HAP-1 (cell line): ENCODE measurements at regions not wholly inside any gene's neighbourhood (a gene's known extent, or its start where the extent isn't known, plus 50 kb on each side); places are given as distances from the start of the nearest gene placed in this dataset.

Source experiments
- DNase-seq, 2 experiments: peaks; one replicate each; pipeline ENCODE4 v3.0.0-alpha.2; 2016 to 2020; ENCODE audit warnings: low spot score in 2 of 2
- H3K27me3 ChIP-seq: fragments of 250-450 bp; sonication (Bioruptor Pico); 2 replicates; pipeline ENCODE4 v1.5.1; 2020; ENCODE audit warnings: low read depth, mild to moderate bottlenecking, moderate library complexity
- H3K36me3 ChIP-seq: fragments of 250-450 bp; sonication (Bioruptor Pico); replicated peaks from 2 replicates; pipeline ENCODE4 v1.5.1; 2020; ENCODE audit warnings: mild to moderate bottlenecking
- H3K4me1 ChIP-seq: fragments of 250-450 bp; sonication (Bioruptor Pico); 2 replicates; pipeline ENCODE4 v1.5.1; 2020; ENCODE audit warnings: mild to moderate bottlenecking
- H3K4me3 ChIP-seq: fragments of 250-450 bp; sonication (Bioruptor Pico); 2 replicates; pipeline ENCODE4 v1.5.1; 2020; ENCODE audit warnings: mild to moderate bottlenecking, moderate library complexity
- H3K9me3 ChIP-seq: fragments of 250-450 bp; sonication (Bioruptor Pico); 2 replicates; pipeline ENCODE4 v1.5.1; 2020; ENCODE audit warnings: mild to moderate bottlenecking, moderate library complexity
- in situ Hi-C: fragments of 300-500 bp; cut with MboI; formaldehyde crosslinking; loops from 3 replicates; pipeline ENCODE4 v1.14.3; 2020; ENCODE audit warnings: low sequenced_read_pairs, inconsistent platforms, mixed read lengths

GRCh38 chr4:120508036-120508435 is 414.5 kb downstream of the PRDM5 start:
- Histone ChIP-seq H3K4me1 (no peaks in the 10 kb centered on the region), H3K27me3 (no peaks in the 10 kb centered on the region), H3K9me3 (no peaks in the 10 kb centered on the region), H3K4me3 (no peak overlapping the region), H3K36me3 (no peaks in the 10 kb centered on the region)
- DNase-seq, result no peak
- in situ Hi-C loops, result no loop called here

- Histone ChIP-seq H3K9me3 (no peaks in the 10 kb centered on the region), H3K27me3 (no peaks in the 10 kb centered on the region), H3K4me1 (no peaks in the 10 kb centered on the region), H3K36me3 (no peaks in the 10 kb centered on the region), H3K4me3 (no peak overlapping the region)
- DNase-seq, result no peak
- in situ Hi-C loops, result no loop called here
These were observed 416.0 kb downstream of the PRDM5 start for GRCh38 chr4:120506536-120506935.

DNA sequence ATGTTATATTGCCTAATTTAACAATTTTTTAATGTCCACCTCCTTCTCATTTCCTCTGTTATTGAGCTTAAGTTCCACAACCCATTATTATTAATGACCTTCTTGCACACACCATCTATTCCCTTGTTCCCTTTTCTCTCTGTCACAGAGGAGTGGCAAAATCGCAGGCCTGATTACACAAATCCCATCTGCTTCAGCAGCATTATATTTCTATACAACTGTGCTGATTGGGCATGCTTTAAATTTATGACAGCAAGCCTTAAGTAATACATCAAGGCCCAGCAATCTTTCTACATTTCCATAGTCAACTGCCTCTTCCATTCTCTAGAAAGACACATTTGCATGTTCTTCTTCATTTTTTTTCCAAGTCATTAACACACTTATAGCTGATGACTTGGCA is 423.8 kb downstream of the PRDM5 start:
- Histone ChIP-seq H3K4me3 (no peak overlapping the region), H3K4me1 (no peaks in the 10 kb centered on the region), H3K36me3 (no peaks in the 10 kb centered on the region), H3K27me3 (no peaks in the 10 kb centered on the region), H3K9me3 (no peaks in the 10 kb centered on the region)
- no peak for DNase-seq
- in situ Hi-C loops, result no loop called here

- Histone ChIP-seq H3K27me3 (no peaks in the 10 kb centered on the region), H3K4me1 (no peaks in the 10 kb centered on the region), H3K36me3 (no peaks in the 10 kb centered on the region), H3K9me3 (no peaks in the 10 kb centered on the region), H3K4me3 (no peak overlapping the region)
- no peak for DNase-seq
- in situ Hi-C loops, result no loop called here
These were observed 424.8 kb upstream of the MAD2L1 start for GRCh38 chr4:120491481-120491880.

DNA sequence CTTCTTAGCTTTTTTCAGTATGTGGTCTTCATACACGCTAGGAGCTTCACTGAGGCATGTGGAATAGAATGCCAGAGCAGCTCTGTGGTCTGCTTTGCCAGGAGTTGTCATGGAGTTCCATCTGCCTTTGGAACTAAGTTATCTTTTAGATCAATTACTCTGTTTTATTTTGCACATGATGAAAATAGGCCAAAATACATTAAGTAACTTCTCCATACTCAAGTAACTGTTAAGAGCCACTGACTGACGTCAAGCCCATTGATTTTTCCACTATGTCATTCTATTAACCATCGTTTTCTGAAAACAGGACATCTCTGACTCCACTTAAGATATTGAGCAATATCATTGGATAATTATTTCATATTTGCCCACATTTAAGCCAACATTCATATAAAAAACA is 415.1 kb upstream of the MAD2L1 start:
- Histone ChIP-seq H3K4me1 (no peaks in the 10 kb centered on the region), H3K4me3 (no peak overlapping the region), H3K36me3 (no peaks in the 10 kb centered on the region), H3K9me3 (no peaks in the 10 kb centered on the region), H3K27me3 (no peaks in the 10 kb centered on the region)
- in situ Hi-C loops, result no loop called here
- no peak for DNase-seq

- Histone ChIP-seq H3K9me3 (no peaks in the 10 kb centered on the region), H3K36me3 (no peaks in the 10 kb centered on the region), H3K4me3 (no peak overlapping the region), H3K27me3 (no peaks in the 10 kb centered on the region; the same call in 1 of the 2 replicates), H3K4me1 (no peaks in the 10 kb centered on the region)
- in situ Hi-C loops, result no loop called here
- no peak for DNase-seq
These were observed 405.9 kb upstream of the MAD2L1 start for GRCh38 chr4:120472447-120473131.

DNA sequence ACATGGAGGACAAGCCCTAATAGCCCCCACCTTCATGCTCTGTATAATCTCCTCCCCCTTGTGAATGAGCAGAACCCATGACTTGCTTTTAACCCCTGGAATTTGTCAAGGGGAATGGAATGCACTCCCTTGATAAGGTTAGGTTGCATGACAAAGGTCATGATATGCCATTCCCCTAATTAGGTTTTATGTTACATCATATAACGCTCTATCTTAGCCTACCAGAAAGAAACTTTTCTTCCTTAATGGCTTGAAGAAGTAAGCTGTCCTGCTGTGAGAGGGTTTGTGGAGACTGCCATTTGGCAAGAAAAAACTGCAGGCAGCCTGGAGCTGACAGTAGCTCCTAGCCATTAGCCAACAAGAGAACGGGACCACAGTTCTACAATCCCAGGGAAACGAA is 399.8 kb upstream of the MAD2L1 start:
- Histone ChIP-seq H3K4me1 (no peaks in the 10 kb centered on the region), H3K4me3 (no peak overlapping the region), H3K27me3 (no peaks in the 10 kb centered on the region; the same call in 1 of the 2 replicates), H3K36me3 (no peaks in the 10 kb centered on the region), H3K9me3 (no peaks in the 10 kb centered on the region)
- in situ Hi-C loops, result no loop called here
- no peak for DNase-seq

DNA sequence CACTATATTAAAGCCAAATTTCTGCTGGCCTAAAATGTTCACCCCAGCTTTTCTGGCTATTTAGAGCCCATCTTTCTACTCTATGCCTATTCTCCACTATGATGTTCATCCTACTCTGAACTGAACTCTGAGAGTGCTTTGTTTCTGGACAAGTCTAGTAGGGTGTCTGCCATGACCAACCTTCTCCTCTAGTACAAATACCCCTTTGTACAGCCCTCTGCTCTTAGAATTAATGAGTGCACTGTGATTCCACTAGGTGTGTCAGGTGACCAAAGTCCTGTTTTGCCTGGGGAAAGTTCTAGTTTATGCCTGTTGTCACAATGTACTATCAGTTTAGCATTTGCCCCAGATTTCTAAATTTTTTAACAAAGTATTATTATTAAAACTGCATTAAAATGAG is 388.1 kb upstream of the MAD2L1 start:
- no peaks in the 10 kb centered on the region for H3K4me1 ChIP-seq
- no peak overlapping the region for H3K4me3 ChIP-seq
- DNase-seq, result no peak
- H3K27me3 ChIP-seq, result no peaks in the 10 kb centered on the region
- in situ Hi-C loops, result no loop called here
- no peaks in the 10 kb centered on the region for H3K36me3 ChIP-seq
- no peaks in the 10 kb centered on the region for H3K9me3 ChIP-seq

GRCh38 chr4:120452536-120452935 is 385.9 kb upstream of the MAD2L1 start:
- DNase-seq, result no peak
- H3K9me3 ChIP-seq, result no peaks in the 10 kb centered on the region
- no peaks in the 10 kb centered on the region for H3K27me3 ChIP-seq
- H3K36me3 ChIP-seq, result no peaks in the 10 kb centered on the region
- H3K4me3 ChIP-seq, result no peak overlapping the region
- H3K4me1 ChIP-seq, result no peaks in the 10 kb centered on the region
- in situ Hi-C loops, result no loop called here

DNA sequence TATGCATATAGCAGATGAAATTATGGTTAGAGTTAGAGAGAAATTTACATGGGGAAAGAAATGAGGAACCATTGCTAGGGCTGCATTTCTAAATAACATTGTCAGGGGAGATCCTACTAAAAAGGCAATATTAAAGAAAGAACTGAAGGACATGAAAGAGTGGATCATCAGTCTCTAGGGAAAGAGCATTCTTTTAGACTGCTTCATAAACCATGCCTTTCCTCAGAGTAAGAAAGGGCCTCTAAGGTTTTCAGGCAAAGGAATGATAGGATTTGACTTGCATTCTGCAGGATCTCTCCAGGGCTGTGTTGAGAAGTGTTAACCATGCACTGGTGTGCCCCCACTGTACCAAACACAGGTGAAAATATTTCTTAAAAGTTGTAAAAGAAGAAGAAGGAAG is 385.4 kb upstream of the MAD2L1 start:
- Histone ChIP-seq H3K4me3 (no peak overlapping the region), H3K27me3 (no peaks in the 10 kb centered on the region), H3K4me1 (no peaks in the 10 kb centered on the region), H3K36me3 (no peaks in the 10 kb centered on the region), H3K9me3 (no peaks in the 10 kb centered on the region)
- DNase-seq, result no peak
- in situ Hi-C loops, result no loop called here

DNA sequence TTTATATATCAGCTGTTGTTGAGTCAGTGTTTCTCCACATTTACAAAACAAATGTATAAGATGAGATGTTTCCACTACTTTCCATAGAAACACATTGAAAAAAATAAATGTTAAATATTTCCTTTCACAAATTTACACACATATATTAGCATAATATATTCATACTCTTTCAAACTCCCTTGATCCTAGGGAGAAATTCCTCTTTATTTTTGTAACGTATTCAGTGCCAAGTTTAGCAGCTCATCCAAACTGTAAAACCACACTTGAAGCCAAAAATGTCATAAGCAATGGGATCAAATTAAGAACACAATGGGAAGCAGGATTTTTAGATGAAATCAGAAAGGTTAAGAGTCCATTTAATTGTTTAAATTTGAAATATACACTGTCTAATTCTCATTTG is 381.1 kb upstream of the MAD2L1 start:
- in situ Hi-C loops, result no loop called here
- DNase-seq, result no peak
- no peaks in the 10 kb centered on the region for H3K9me3 ChIP-seq

GRCh38 chr4:120446051-120446567 is 379.5 kb upstream of the MAD2L1 start:
- H3K36me3 ChIP-seq, result no peaks in the 10 kb centered on the region
- in situ Hi-C loops, result no loop called here
- H3K4me1 ChIP-seq, result no peaks in the 10 kb centered on the region
- no peak for DNase-seq
- H3K9me3 ChIP-seq, result no peaks in the 10 kb centered on the region
- H3K27me3 ChIP-seq, result no peaks in the 10 kb centered on the region
- H3K4me3 ChIP-seq, result no peak overlapping the region

More for the DNA sequence above, 381.1 kb upstream of the MAD2L1 start:
- H3K27me3 ChIP-seq, result no peaks in the 10 kb centered on the region
- no peaks in the 10 kb centered on the region for H3K36me3 ChIP-seq
- H3K4me1 ChIP-seq, result no peaks in the 10 kb centered on the region
- H3K4me3 ChIP-seq, result no peak overlapping the region

DNA sequence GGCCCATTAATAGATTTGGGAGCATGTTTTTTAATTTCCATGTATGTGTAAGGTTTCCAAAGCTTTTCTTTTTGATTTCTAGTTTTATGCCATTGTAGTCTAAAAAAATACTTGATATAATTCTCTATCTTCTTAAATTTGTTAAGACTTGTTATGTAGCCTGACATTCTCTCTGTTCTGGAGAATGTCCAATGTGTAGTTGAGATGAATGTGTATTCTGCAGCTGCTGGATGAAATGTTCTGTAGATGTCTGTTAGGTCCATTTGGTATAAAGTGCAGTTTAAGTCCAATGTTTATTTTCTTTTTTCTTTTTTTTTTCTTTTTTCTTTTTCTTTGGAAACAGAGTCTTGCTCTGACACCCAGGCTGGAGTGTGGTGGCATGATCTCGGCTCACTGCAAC is 378.5 kb upstream of the MAD2L1 start:
- DNase-seq, result no peak
- Histone ChIP-seq H3K9me3 (no peaks in the 10 kb centered on the region), H3K27me3 (no peaks in the 10 kb centered on the region), H3K36me3 (no peaks in the 10 kb centered on the region), H3K4me1 (no peaks in the 10 kb centered on the region), H3K4me3 (no peak overlapping the region)
- in situ Hi-C loops, result no loop called here

GRCh38 chr4:120443116-120443515 is 376.5 kb upstream of the MAD2L1 start:
- Histone ChIP-seq H3K4me3 (no peak overlapping the region), H3K36me3 (no peaks in the 10 kb centered on the region), H3K9me3 (no peaks in the 10 kb centered on the region), H3K27me3 (no peaks in the 10 kb centered on the region), H3K4me1 (no peaks in the 10 kb centered on the region)
- in situ Hi-C loops, result no loop called here
- DNase-seq, result no peak

GRCh38 chr4:120440730-120441129 is 374.1 kb upstream of the MAD2L1 start:
- Histone ChIP-seq H3K36me3 (no peaks in the 10 kb centered on the region), H3K4me3 (no peak overlapping the region), H3K9me3 (no peaks in the 10 kb centered on the region), H3K4me1 (no peaks in the 10 kb centered on the region), H3K27me3 (no peaks in the 10 kb centered on the region)
- in situ Hi-C loops, result no loop called here
- DNase-seq, result no peak
